HEK293 (cell line): ENCODE measurements at regions not wholly inside any gene's neighbourhood (a gene's known extent, or its start where the extent isn't known, plus 50 kb on each side); places are given as distances from the start of the nearest gene placed in this dataset.

Experiments used
- EGR2 ChIP-seq: fragments of 450-650 bp; formaldehyde crosslinking; IDR thresholded peaks from 2 replicates; pipeline ENCODE4 v1.5.1; 2016; ENCODE audit warnings: low read depth, missing biosample characterization, missing genetic modification characterization
- FEZF1 ChIP-seq: fragments of 450-650 bp; formaldehyde crosslinking; IDR thresholded peaks from 2 replicates; pipeline ENCODE4 v1.5.1; 2016; ENCODE audit warnings: missing biosample characterization, missing genetic modification characterization
- SALL2 ChIP-seq: fragments of 450-650 bp; formaldehyde crosslinking; IDR thresholded peaks from 2 replicates; pipeline ENCODE4 v1.5.0; 2017; ENCODE audit warnings: missing biosample characterization, mild to moderate bottlenecking, missing genetic modification characterization, borderline replicate concordance
- YY2 ChIP-seq: fragments of 450-650 bp; formaldehyde crosslinking; IDR thresholded peaks from 2 replicates; pipeline ENCODE4 v1.5.1; 2016; ENCODE audit warnings: missing biosample characterization, missing genetic modification characterization
- ZNF239 ChIP-seq: fragments of 450-650 bp; formaldehyde crosslinking; IDR thresholded peaks from 2 replicates; pipeline ENCODE4 v1.5.1; 2016; ENCODE audit warnings: missing biosample characterization, missing genetic modification characterization
- ZNF423 ChIP-seq: fragments of 450-650 bp; formaldehyde crosslinking; IDR thresholded peaks from 2 replicates; pipeline ENCODE4 v1.5.1; 2016; ENCODE audit warnings: missing biosample characterization, missing genetic modification characterization
- ZNF792 ChIP-seq: fragments of 450-650 bp; formaldehyde crosslinking; IDR thresholded peaks from 2 replicates; pipeline ENCODE4 v1.5.1; 2016; ENCODE audit warnings: missing biosample characterization, missing genetic modification characterization
- TF ChIP-seq, protein P1 (sequence below): fragments of 450-650 bp; formaldehyde crosslinking; IDR thresholded peaks from 2 replicates; pipeline ENCODE4 v1.5.1; 2016; ENCODE audit warnings: missing biosample characterization, missing genetic modification characterization
- TF ChIP-seq, protein P2 (sequence below): fragments of 450-650 bp; formaldehyde crosslinking; IDR thresholded peaks from 2 replicates; pipeline ENCODE4 v1.5.1; 2017; ENCODE audit warnings: missing biosample characterization, missing genetic modification characterization
- TF ChIP-seq, protein P3 (sequence below): fragments of 450-650 bp; formaldehyde crosslinking; IDR thresholded peaks from 2 replicates; pipeline ENCODE4 v1.5.1; 2016; ENCODE audit warnings: missing biosample characterization, missing genetic modification characterization
- TF ChIP-seq, protein P4 (sequence below): fragments of 450-650 bp; formaldehyde crosslinking; IDR thresholded peaks from 2 replicates; pipeline ENCODE4 v1.5.1; 2017; ENCODE audit warnings: missing biosample characterization, mild to moderate bottlenecking, missing genetic modification characterization, moderate library complexity

DNA sequence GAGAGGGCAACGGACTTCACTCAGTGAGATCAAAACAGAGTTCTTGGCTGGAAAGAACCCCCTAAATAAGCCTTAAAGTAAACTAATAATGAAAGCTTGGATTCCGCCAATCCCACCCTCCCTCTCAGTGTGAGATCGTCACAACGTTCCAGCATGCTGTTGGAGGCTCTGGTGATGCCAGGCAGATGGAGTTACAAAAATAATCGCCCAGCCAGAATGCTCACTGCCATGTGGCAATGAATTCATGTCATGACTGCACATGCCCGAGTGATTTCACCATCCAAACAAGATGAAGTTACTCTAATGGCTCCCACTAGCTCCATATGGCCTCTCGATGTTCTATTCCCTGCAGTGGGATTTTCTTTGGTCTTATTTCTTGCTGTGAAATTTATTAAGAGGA lies 248.0 kb downstream of the SPATA18 start:
- TF ChIP-seq YY2: no peak
- no peak for TF ChIP-seq EGR2 (tag by site-specific recombination)
- TF ChIP-seq, protein P1, sequence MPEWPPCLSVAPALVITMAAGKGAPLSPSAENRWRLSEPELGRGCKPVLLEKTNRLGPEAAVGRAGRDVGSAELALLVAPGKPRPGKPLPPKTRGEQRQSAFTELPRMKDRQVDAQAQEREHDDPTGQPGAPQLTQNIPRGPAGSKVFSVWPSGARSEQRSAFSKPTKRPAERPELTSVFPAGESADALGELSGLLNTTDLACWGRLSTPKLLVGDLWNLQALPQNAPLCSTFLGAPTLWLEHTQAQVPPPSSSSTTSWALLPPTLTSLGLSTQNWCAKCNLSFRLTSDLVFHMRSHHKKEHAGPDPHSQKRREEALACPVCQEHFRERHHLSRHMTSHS (tag by site-specific recombination): no peak
- TF ChIP-seq ZNF239: no peak
- TF ChIP-seq ZNF423 (tag by site-specific recombination): no peak
- TF ChIP-seq, protein P2, sequence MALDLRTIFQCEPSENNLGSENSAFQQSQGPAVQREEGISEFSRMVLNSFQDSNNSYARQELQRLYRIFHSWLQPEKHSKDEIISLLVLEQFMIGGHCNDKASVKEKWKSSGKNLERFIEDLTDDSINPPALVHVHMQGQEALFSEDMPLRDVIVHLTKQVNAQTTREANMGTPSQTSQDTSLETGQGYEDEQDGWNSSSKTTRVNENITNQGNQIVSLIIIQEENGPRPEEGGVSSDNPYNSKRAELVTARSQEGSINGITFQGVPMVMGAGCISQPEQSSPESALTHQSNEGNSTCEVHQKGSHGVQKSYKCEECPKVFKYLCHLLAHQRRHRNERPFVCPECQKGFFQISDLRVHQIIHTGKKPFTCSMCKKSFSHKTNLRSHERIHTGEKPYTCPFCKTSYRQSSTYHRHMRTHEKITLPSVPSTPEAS (tag by site-specific recombination): no peak
- TF ChIP-seq, protein P3, sequence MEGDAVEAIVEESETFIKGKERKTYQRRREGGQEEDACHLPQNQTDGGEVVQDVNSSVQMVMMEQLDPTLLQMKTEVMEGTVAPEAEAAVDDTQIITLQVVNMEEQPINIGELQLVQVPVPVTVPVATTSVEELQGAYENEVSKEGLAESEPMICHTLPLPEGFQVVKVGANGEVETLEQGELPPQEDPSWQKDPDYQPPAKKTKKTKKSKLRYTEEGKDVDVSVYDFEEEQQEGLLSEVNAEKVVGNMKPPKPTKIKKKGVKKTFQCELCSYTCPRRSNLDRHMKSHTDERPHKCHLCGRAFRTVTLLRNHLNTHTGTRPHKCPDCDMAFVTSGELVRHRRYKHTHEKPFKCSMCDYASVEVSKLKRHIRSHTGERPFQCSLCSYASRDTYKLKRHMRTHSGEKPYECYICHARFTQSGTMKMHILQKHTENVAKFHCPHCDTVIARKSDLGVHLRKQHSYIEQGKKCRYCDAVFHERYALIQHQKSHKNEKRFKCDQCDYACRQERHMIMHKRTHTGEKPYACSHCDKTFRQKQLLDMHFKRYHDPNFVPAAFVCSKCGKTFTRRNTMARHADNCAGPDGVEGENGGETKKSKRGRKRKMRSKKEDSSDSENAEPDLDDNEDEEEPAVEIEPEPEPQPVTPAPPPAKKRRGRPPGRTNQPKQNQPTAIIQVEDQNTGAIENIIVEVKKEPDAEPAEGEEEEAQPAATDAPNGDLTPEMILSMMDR: no peak
- TF ChIP-seq ZNF792 (tag by site-specific recombination): no peak
- no peak for TF ChIP-seq FEZF1 (tag by site-specific recombination)
- TF ChIP-seq, protein P4, sequence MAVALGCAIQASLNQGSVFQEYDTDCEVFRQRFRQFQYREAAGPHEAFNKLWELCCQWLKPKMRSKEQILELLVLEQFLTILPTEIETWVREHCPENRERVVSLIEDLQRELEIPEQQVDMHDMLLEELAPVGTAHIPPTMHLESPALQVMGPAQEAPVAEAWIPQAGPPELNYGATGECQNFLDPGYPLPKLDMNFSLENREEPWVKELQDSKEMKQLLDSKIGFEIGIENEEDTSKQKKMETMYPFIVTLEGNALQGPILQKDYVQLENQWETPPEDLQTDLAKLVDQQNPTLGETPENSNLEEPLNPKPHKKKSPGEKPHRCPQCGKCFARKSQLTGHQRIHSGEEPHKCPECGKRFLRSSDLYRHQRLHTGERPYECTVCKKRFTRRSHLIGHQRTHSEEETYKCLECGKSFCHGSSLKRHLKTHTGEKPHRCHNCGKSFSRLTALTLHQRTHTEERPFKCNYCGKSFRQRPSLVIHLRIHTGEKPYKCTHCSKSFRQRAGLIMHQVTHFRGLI (tag by site-specific recombination): no peak
- TF ChIP-seq SALL2 (tag by site-specific recombination): no peak
